BJ (cell line): ENCODE measurements at regions not wholly inside any gene's neighbourhood (a gene's known extent, or its start where the extent isn't known, plus 50 kb on each side); places are given as distances from the start of the nearest gene placed in this dataset.

Experiments used
- CTCF ChIA-PET: fragments of 350-600 bp; formaldehyde crosslinking; extraction: SDS; loops from one replicate; lab custom pipeline; 2021; ENCODE audit warnings: antibody characterized with exemption, inconsistent platforms; lab: Yijun Ruan, JAX
- POLR2A ChIA-PET: fragments of 300-600 bp; sonication (Branson Sonifier 250); formaldehyde crosslinking; extraction: SDS; loops from one replicate; lab custom pipeline; 2021; ENCODE audit warnings: antibody characterized with exemption; lab: Charles Lee
- DNase-seq: peaks from one replicate; pipeline ENCODE4 v3.0.0-alpha.2; 2011; ENCODE audit warnings: low read depth
- H3K27me3 ChIP-seq: 2 replicates; pipeline ENCODE4 v1.6.0; 2011; ENCODE audit warnings: low read length; ENCODE audit not compliant: control insufficient read depth, insufficient read depth
- H3K36me3 ChIP-seq: 2 replicates; pipeline ENCODE4 v1.5.1; 2011; ENCODE audit warnings: low read length; ENCODE audit not compliant: control insufficient read depth, insufficient read depth
- H3K4me3 ChIP-seq: 2 replicates; pipeline ENCODE4 v1.5.1; 2011; ENCODE audit warnings: low read depth, mild to moderate bottlenecking, control low read depth, low read length
- TF ChIP-seq, protein P1 (sequence below): IDR thresholded peaks from 2 replicates; pipeline ENCODE4 v1.5.1; 2011; ENCODE audit warnings: low read depth, mild to moderate bottlenecking, control low read depth, inconsistent platforms, low read length, moderate library complexity; ENCODE audit not compliant: insufficient read depth

DNA sequence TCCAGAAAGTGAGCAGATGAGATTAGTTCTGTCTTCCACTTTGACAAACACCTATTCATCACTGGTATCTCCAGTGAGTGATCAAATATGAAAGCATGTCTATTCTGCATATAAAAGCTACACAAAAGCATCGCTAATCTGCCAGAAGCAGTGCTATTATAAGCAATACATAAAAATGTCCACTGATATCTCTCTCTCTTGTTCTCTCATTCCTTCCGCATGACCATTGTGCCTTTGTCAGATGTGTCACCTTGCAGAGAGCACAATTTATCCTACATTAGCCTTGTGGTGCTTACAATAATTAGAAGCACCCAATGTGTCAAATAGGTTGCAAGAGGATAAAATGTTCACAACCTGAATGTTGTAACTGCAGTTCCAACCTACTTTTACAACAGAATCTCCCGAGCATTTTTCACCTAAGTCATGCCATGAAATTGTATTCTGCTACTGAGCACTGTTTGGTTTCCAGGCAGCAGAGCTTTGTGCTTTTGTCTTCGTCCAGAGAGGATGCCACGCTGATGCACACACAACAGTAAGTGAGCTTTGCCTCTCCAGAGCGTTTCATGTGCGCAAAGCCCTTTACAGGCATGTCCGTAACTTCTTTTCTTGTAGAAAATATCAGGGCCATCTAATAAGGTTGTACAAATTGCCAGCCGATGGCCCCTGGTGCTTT, 198.7 kb upstream of the PLD5 start:
- TF ChIP-seq, protein P1, sequence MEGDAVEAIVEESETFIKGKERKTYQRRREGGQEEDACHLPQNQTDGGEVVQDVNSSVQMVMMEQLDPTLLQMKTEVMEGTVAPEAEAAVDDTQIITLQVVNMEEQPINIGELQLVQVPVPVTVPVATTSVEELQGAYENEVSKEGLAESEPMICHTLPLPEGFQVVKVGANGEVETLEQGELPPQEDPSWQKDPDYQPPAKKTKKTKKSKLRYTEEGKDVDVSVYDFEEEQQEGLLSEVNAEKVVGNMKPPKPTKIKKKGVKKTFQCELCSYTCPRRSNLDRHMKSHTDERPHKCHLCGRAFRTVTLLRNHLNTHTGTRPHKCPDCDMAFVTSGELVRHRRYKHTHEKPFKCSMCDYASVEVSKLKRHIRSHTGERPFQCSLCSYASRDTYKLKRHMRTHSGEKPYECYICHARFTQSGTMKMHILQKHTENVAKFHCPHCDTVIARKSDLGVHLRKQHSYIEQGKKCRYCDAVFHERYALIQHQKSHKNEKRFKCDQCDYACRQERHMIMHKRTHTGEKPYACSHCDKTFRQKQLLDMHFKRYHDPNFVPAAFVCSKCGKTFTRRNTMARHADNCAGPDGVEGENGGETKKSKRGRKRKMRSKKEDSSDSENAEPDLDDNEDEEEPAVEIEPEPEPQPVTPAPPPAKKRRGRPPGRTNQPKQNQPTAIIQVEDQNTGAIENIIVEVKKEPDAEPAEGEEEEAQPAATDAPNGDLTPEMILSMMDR, result no peak
- Histone ChIP-seq H3K4me3 (no peak overlapping the region), H3K36me3 (no peaks in the 10 kb centered on the region), H3K27me3 (no peaks in the 10 kb centered on the region)
- no peak for DNase-seq
- ChIA-PET CTCF (no interaction called here), POLR2A (no interaction called here)

DNA sequence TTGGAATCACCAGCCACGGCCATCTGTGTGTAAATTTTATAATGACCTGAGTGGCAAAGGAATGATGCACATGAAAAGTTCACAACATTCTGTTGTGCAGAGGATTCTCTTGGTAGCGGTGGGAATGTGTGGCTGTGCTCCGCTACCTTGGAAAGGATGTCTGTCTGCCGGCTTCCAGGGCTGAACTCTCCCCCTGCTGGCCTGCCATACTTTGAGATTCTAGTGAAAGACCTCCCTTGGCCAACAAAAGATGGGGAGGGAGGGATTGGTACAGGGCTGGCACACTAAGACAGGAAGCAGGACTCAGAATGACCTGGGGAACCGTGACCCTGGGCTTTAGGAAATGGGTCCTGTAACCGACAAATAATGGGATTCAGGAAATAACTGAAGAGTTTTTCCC, 194.5 kb upstream of the PLD5 start:
- ChIA-PET POLR2A (no interaction called here), CTCF (no interaction called here)
- Histone ChIP-seq H3K27me3 (no peaks in the 10 kb centered on the region), H3K4me3 (no peak overlapping the region), H3K36me3 (no peaks in the 10 kb centered on the region)
- DNase-seq, result no peak
- TF ChIP-seq, protein P1, result no peak

DNA sequence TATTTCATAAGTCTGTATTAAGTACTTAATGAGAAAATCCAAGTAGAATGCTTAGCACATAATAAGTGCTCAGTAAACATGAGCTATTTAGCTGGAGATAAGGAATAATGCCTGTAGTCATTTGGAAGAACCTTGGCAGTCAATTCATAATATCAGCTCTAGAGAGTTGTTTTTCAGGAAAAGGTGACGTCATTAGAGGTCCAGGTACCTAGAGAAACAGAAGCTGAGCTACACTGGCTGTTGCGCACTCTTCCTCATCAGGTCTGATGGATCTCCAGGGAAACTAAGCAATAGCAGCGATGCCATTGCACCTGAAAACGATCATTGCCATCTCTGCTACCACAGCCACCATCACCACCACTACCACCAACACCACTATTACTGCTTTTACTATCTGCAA, 187.8 kb upstream of the PLD5 start:
- TF ChIP-seq, protein P1, result no peak
- POLR2A ChIA-PET, result no interaction called here
- no peak for DNase-seq
- Histone ChIP-seq H3K36me3 (no peaks in the 10 kb centered on the region), H3K4me3 (no peak overlapping the region), H3K27me3 (no peaks in the 10 kb centered on the region)
- CTCF ChIA-PET, result no interaction called here

DNA sequence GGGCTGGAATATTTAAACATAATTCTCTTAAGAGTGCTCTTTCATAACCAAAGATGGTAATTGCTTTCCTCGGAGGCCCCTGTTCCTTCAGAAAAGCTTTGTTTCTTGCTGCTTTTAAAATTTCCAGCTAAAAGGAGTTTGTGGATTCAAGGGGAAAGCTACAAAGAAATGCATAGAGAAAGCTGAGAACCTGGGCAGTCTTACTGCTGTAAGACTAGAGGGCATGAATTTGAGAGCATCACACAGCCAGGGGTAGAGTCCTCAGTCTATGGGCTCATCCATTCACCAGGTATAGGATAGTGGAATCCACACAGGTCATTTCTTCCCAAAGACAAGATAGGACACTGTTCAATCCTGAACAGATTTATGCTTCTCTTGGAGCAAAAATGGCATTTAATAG, 186.3 kb upstream of the PLD5 start:
- POLR2A ChIA-PET, result no interaction called here
- CTCF ChIA-PET, result no interaction called here
- no peak for DNase-seq

DNA sequence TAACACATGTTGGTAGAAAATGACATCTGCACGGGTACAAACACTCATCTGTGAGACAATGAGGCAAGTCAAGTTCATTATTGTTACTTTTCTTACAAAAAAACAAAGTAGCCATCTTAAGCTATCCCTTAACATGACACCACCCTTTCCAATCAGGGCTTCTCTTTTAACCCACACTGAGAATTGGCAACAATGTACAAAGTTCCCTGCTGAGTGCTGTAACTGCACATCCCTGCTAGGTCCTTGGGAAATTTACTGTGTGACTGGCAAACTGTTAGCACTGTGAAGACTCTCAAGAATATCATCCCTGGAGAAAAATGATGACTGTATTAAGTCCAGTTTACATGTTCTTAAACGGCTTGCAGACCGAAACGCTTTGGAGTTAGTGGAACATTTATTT, 185.8 kb upstream of the PLD5 start:
- ChIA-PET POLR2A (no interaction called here), CTCF (no interaction called here)
- no peak for DNase-seq
- H3K36me3 ChIP-seq, result no peaks in the 10 kb centered on the region
- no peaks in the 10 kb centered on the region for H3K27me3 ChIP-seq
- TF ChIP-seq, protein P1, result no peak
- no peak overlapping the region for H3K4me3 ChIP-seq

More for the DNA sequence above, 186.3 kb upstream of the PLD5 start:
- no peaks in the 10 kb centered on the region for H3K36me3 ChIP-seq
- no peaks in the 10 kb centered on the region for H3K27me3 ChIP-seq
- TF ChIP-seq, protein P1, result no peak
- H3K4me3 ChIP-seq, result no peak overlapping the region
